Activated effector memory CD4-positive, alpha-beta T cell treated with anti-CD3 and anti-CD28 coated beads, Interleukin-2, amount 50 U/mL, for 16 hours (primary cell): ENCODE measurements at regions not wholly inside any gene's neighbourhood (a gene's known extent, or its start where the extent isn't known, plus 50 kb on each side); places are given as distances from the start of the nearest gene placed in this dataset.
A peak's percentile ranks its signal among the peaks of the same experiment; 100 is the strongest.
"Not testable (repeated sequence)": the region's sequence is repeated elsewhere in the genome, so short reads cannot be mapped to it uniquely, and the experiment has no call there.

Source experiments
- DNase-seq: peaks from one replicate; pipeline ENCODE4 v3.0.0-alpha.2; 2020

DNA sequence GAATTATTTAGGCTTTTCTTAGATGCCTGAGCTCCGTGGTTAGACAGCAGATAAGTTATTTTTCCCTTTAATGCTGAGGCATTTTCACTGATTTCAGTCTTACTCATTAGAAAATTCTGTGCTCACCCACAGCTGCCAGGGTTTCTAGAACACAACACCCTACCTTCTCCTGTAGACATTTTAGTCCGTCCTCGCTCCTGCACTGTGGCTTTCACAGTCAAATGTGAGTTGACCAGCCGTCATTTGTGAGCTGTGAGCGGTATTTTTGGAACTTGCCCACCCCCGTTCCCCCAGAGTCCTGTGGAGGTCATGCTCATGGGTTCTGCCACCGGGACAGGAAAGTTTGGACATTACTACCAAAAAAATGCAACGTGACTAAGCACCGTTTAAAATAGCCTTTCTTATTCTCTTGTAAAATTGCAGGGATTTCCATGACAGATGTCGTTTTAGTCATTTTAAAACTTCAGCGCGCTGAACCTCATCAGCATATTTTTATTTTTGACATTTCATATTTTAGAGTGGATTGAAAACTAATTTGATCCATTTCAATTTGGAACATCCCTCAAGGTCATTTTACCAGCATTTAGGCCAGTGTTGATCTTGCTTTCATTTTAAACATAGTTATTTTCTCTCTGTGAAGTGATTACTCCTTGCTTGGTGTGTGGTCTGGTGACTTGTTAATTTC, 249.6 kb upstream of the PLGLB2 start:
- DNase-seq: peak; percentile 72

DNA sequence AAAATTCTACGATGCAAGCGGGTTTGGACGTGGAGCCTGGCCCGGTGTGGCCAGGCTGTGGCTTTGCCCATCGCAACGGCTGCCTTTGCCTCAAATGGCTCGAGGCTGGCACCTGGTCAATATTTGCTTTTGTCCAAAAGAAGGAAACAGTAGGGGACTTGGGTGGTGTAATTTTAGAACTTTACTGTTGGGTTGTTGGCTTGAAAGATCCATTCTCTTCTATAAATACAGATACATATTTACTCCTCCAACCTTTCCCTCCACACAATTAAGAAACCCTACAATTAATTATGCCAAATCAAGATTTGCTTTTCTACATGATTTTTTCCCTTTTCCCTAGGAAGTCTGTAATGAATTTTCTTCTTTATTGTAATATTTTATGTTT, 249.0 kb upstream of the PLGLB2 start:
- DNase-seq: not testable (repeated sequence)

DNA sequence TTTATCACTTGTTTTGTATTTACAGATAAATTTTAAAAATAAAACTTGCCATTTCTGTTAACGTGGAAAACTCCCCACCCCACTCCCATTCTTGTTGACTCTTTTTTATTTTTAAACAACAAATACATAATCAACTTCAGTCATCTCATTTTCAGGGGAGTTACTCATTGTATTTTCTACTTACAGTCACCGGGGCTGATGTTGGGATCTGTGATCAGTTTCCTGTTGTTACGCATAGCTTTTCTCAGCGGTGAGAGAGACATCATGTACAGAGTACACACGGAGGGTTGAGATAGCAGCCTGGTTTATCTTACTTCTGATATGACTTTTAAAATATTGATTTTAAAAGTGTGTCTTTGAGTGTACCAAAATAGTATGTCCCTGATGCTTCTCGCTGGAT, 248.0 kb upstream of the PLGLB2 start:
- not testable (repeated sequence) for DNase-seq

DNA sequence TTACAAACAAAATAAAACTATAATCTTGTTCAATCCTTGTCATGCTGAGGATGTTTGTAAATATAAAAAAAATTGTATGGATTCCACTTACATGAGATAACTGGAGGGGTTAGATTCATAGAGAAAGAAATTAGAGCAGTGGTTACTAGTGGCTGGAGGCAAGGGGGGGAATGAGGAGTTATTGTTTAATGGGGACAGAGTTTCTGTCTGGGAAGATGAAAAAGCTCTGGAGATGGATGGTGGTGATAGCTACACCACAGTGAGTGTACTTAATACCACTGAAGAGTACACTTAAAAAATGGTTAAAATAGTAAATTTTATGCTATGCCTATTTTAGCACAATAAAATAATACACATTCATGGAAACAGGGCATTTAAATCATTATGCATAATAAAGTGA, 247.5 kb upstream of the PLGLB2 start:
- not testable (repeated sequence) for DNase-seq

DNA sequence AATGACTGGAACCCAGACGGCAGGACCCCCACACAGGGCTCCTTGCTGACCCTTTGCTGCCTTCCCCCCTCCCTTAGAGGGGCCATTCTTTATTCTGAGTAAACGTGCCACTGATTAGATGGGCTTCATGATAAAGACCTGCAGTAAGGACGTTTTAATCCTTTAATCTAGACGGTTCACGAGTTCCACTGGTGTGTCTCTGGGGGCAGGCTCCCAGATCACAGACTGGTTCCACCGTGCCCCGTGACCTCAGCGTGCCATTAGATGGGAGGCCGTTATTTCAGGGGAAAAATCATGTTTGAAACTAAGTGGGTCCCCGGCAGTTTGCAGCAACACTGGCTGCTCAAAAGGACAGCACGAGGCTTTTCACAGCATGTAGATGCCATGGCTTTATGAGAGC, 246.9 kb upstream of the PLGLB2 start:
- not testable (repeated sequence) for DNase-seq

DNA sequence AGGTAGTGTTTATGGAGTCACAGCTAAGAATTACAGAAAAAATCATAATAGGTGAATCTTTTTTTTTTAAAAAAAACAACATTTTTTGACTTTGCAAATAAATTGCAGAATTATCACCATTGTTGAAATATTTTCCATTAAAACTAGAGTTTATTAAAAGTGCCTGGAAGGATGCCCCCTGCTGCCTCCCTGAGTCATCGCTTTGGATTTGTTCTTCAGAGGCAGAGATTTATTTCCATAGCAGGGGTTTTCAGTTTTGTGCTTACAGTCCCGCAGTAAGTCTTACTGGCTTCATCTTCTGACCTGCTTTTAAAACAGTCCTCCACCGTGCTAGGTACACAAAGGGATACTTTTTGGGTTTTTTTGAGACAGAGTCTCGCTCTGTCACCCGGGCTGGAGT, 244.9 kb upstream of the PLGLB2 start:
- DNase-seq: not testable (repeated sequence)

DNA sequence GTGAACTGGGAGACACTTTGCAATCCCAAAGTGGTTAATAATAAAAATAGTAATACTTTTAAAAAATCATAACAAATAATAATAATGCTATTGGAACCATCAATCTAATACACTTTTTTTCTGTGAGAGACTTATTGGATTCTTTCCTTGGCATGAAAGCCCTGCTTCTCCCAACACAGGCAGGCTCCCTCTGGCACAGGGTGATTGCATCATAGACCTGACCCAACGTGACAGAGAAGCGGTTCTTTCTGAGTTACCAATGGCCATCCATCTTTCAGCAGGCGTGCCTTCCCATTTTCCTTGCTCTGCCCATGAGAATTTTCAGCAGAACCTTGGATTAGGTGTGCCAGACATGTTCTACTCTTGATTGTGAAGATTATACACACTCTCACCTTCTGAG, 242.6 kb upstream of the PLGLB2 start:
- not testable (repeated sequence) for DNase-seq

DNA sequence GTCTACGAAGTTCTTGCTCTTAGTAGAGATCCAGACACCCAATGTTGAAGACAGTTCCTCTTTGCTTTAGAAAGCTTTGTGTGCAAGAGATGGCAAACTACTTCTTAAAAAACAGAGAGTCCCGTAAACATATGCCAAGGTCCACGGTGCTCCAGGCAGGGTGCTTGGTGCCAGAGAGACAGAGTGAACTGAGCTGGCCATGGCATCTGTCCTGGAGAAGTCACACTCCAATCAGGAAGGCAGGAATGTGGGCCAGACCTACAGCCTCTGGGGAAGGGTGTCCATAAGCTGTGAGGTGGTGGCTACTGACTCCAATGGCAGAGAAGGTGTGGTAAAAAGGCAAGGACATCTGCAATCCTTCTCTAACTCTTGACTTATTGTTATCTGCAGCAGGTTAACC, 242.0 kb upstream of the PLGLB2 start:
- DNase-seq: not testable (repeated sequence)

DNA sequence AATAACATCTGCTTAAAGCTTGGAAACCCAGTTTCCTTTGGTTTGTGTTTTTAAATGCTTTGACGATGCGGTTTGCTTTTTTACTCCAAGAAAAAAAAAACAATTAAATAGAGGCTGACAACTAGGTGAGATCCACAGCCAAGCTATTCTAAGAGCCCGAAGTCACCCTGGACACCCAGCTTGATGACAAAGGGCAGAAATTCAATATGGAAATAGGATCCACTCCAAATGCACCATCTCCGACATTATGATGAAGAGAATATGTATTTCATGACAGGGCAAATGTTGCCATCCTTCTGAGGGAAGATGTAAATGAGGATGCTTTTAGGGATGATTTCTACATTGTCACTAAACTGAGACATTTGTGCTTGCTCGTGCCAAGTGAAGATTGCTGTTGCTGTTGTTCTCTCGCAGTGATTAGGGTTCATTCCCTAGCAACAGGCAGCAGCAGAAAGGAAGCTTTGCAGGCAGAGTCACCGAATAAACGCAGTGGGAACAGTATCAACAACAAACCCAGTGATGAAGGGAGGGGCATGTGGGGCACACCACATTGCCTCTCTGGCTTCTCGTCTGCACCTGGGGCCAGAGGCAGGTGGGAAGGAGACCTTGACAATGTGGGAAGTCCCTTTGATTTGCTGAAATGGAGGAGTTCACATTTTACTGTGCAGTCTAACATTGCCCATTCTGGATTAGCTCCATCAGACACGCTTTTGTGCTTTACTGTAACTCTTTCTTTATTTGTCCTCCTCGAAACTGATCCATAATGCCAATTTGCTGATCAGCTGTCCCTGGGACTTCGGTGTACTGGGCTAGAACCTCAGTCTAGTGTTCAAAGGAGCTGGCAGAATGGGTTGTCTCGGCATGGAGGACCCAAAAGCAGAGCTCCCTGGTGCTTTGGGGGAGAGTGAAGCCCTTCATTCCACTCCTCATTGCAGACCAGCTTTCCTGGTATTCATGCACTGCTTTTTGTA, 240.2 kb upstream of the PLGLB2 start:
- DNase-seq: not testable (repeated sequence)

DNA sequence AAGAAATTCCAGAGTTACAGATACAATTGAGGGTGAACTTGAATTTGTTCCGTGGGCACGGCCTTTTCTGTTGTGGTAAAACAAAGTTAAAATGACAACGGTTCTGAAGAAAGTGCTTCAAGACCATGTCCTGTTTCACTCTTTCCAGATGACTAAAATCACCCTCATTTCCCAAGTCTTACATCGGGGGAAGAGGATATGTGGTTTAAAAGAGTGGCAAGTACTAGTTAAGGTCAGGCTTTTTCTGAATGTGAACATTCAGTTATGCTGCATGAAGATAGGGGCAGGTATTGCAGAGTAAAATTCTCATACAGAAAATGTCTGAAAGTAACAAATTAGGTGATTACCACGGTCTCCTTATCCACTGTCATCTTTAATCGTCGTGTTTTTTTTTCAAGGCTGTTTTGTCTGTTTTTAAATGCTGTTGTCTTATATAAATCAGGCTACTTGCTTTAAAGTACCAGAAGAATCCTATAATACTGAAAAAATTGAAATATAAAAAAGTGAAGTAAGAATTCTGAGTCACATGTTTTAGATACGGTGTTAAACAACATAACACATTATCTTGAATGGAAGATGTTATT, 236.6 kb upstream of the PLGLB2 start:
- not testable (repeated sequence) for DNase-seq

DNA sequence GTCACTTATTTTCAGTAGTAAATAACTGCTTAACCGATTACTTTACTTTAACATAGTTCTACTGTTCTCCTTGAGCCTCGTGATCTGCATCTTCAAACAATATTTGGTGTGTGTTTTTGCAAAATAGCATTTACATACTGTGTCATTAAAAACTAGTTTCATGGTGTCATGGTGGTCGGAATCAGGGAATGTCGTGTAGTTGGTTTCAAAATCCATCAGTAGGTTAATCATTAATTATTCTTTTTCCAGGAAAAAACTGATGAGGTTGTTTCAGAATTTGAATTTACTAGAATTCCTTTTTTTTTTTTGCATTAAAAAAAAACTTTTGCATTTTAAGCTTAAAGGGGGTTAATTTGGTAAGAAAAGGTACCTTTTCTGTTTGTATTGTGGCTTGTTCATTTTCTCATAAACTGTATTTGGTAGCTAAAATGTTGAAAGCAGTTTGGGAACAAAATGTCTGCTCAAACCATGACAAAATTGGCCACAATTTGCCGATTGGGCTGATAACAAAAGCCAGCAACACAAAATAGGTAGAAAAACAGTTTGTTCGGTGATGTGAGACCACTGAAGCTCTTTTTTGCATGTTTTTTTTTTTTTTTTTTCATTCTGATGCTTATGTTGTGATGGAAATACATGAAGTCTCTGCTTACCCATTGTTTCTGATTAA, 234.9 kb upstream of the PLGLB2 start:
- not testable (repeated sequence) for DNase-seq

DNA sequence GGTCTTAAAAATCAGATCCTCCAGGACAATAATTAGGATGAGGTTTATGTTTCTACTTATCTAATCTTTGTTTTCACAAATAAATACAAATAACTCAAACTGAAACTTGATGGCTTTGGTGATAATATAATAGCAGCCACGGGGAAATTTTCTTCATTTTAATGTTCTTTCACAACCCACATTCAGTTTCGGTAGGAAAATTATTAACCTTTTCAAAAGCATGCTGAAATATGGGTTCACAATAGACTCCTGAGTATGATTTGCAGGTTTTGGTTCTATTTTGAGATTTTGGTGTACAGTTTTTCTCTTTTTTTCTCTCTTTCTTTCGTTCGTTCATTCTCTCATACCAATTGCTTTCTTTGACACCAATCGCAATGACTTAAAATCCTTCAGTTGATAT, 233.9 kb upstream of the PLGLB2 start:
- DNase-seq: not testable (repeated sequence)

DNA sequence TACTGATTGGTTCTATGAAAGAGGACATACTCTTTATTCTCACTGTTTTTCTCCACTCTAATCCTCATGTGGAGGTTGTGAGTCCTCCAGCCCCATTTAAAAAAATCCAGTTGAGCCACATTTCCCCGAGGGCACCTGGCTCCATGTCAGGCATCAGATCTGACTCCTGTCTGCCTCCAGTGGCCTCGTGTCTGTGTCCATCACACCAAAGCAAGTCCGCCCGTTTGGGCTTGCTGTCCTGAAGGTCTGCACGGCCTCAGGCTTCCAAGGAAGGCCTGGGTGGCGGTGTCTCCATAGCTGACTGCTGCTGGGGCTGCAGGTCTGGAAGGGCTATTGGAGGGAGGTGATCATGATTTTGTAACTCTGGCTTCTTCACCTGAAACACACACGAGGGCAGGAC, 233.4 kb upstream of the PLGLB2 start:
- DNase-seq: not testable (repeated sequence)

DNA sequence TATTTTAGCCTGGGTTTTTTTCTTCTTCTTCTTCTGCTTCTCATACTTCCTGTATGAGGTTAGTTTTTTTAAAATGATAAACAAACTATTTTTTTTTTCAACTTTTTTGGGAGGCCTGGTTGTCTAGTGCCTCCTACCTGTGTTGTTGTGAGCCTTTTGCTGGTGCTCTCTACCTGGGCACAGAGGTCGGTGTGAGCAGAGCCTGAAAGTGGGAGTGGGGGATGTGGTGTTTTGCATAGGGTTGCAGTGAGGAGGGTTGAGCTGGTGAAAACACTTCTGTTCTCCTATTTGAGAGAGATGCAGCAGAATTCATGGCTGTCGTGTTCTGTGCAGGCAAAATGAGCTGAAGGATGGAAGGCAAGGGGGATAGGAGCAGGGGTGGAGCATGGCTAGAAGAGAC, 232.7 kb upstream of the PLGLB2 start:
- not testable (repeated sequence) for DNase-seq

DNA sequence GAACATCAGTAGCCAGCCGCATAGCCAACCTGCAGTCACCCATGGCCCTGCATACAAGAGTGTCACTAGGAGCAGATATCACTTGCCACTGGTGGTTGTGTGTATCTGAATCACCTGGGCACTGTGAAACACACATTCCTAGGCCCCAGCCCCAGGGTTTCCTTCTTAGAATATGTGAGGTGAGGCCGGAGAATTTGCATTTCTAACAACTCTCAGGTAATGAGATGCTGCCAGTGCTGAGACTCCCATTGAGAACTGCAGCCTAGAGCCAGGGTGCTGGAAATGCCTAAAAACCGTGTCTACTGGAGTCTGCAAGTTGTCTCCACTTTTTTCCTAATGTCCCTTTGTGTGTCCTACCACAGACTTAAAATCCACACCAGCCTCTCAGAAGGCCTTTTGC, 232.0 kb upstream of the PLGLB2 start:
- not testable (repeated sequence) for DNase-seq

DNA sequence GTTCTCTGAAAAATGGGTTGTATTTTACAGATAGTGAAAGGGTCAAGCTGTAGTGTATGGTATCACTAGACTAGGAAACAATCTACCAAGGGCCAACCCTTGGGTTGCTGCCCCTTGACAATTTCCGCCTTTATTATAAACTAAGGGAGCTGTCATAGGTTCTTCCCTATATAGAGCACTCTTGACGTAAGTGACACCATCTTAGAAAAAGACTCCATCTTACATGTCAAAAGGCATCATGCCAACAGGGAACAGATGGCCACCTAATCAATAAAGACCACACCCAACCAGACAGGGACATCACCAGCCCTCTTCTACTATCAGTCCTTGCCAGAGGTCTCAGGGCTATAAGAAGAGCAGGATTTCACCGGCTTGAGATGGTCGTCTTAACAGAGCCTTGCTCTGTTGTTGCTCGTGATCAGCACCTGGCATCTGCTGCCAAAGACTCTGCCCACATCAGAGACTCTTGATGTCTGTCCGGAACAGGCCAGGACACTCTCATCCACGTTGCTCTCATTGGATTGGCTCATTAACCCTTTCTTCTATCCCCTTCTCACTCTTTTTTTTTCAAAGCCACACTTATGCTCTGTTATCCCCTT, 231.4 kb upstream of the PLGLB2 start:
- DNase-seq: not testable (repeated sequence)

DNA sequence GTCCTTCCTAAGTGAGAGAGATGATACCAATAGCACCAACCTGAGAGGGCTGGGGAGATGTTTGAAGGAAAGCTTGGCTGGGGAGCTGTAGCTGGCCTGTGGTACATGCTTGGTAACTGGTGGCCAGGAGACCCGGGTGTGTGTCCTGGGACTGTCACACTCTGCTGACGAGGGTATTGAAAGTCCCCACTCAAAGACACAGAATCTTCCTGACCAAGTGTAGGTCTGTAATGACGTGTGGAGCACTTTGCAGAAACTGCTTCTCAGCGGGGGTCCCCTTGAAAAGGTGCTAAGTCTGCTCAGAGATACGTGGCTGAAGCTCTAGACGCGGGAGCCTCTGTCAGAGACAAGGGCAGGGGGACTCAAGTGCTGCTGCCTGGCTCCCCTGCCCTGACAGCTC, 230.4 kb upstream of the PLGLB2 start:
- not testable (repeated sequence) for DNase-seq

DNA sequence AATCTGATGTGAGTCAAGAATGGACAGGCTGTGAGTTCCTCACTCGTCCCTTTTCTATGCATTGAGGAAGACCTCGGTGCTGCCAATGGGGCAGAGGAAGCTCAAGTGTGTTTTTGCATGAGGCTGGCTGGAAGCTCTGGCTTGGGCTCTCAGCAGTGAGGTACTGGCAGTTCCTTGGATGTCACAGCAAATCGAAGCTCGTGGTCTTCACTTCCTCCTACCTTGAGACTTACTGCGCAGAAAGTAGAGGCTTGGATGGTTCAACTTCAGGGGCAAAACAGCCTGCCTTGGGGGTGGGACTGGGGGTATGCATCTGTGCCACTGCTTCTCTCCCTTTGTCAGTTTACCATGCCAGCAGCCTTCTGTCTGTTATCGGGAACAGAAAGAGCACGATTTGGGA, 229.8 kb upstream of the PLGLB2 start:
- not testable (repeated sequence) for DNase-seq

DNA sequence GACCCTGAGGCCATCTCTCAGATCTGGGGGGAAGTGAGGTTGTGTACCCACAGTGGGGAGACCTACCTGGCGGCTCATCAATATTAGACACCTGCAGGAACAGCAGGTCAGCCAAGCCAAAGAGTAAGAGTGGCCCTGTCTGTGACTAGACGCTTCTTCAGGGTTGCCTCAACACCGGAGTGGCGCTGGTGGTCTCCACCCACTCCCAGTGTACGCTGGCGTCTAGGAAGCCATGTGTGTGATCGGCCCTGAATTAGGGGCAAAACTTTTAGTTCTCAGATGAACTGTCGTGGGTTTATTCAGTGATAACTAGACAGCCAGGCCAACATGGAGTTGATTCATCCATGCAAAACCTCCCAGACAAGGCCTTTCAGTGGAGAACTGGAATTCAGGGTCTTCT, 229.3 kb upstream of the PLGLB2 start:
- not testable (repeated sequence) for DNase-seq

DNA sequence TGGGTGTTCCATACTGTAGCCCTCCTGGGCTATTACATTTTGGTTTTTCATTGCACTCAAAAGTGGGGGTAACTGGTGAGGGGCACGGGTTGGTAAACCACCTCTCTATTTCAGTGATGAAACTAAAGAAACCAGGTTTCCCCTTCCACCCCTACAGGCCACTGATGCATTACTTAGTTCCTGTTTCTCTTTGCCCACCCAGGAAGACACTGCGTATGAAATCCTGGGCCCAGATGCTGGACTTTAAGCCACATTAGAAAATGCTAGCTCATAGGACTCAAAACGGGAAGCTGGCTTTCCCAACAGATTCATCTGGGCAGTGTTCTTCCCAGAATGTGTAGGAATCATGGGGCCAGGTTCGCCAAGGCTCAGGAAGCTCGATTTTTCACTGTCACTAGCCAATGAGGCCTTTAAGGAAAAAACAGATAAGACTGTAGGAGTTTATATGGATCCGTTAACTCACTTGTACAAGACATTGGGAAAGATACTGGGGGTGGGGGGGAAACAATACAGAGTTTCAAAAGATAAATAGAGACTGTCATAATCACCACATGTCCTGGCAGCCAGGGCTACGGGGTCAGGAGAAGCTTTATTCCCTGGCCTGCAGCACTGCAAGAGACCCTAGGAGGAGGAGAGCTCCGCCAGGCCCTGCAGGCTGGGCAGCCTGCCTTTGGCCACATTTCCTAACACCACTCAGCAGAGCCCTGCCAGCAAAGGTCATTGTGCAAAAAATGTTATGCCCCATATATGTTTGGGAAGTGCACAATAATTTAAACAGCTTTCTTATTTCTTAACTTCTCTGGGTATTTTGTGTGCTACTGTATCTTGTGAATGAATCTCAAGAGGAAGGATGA, 228.5 kb upstream of the PLGLB2 start:
- DNase-seq: not testable (repeated sequence)

DNA sequence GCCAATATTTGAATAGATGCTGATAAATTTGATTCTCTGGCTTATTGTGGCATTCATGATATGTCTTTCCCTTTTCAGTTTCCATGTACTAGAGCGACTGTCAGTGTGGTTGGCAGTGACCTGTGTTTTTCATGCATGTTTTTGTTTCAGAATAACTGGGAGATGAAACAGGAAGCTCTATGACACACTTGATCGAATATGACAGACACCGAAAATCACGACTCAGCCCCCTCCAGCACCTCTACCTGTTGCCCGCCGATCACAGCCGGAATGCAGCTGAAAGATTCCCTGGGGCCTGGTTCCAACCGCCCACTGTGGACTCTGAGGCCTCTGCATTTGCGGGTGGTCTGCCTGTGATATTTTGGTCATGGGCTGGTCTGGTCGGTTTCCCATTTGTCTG, 226.8 kb upstream of the PLGLB2 start:
- peak; percentile 81 for DNase-seq

DNA sequence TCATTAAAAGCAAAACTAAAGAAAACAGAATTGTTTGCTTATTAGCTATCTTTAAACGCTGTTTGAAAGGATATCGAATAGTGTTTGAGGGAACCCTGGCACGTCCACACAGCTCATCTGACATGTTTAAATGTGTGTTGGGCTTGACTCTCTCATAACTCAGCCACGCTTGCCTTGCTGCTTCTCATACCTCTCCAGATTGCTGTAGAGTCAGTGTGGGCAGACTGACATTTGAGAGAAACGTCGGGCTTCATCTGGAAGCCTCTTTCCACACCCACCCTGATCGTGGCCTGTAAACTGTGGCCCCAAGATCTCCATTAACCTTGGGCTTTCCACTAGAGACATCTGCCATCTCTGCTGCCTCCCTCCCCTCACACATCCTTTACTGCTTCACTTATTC, 226.4 kb upstream of the PLGLB2 start:
- not testable (repeated sequence) for DNase-seq
